ENCODE measurements at regions not wholly inside any gene's neighbourhood (a gene's known extent, or its start where the extent isn't known, plus 50 kb on each side); places are given as distances from the start of the nearest gene placed in this dataset.

GRCh38 chr10:64506963-64507362 lies 985.8 kb downstream of the REEP3 start:
- FAIRE-seq = no peak

GRCh38 chr10:64507651-64508028 lies 986.4 kb downstream of the REEP3 start:
- DNase-seq (ENCODE audit: extremely low spot score, insufficient read length, low read depth) = no peak
- FAIRE-seq = no peak

More at GRCh38 chr10:64506963-64507362, 985.8 kb downstream of the REEP3 start:
- no peak for DNase-seq (ENCODE audit: extremely low spot score, insufficient read length, low read depth)

- DNase-seq (ENCODE audit: extremely low spot score, insufficient read length, low read depth) = no peak
- no peak for FAIRE-seq
Measured at GRCh38 chr10:64508029-64508661, 986.9 kb downstream of the REEP3 start.

- FAIRE-seq (no peak), DNase-seq (ENCODE audit: extremely low spot score, insufficient read length, low read depth) (no peak)
Measured at GRCh38 chr10:64515970-64516699, 994.9 kb downstream of the REEP3 start.

GRCh38 chr10:64518456-64518855 lies 997.3 kb downstream of the REEP3 start:
- FAIRE-seq (no peak), DNase-seq (ENCODE audit: extremely low spot score, insufficient read length, low read depth) (no peak)

- DNase-seq (ENCODE audit: extremely low spot score, insufficient read length, low read depth) = no peak
Measured at GRCh38 chr10:64519427-64519826, 998.2 kb downstream of the REEP3 start.

GRCh38 chr10:64519831-64520230 lies 998.6 kb downstream of the REEP3 start:
- no peak for DNase-seq (ENCODE audit: extremely low spot score, insufficient read length, low read depth)

More at GRCh38 chr10:64519427-64519826, 998.2 kb downstream of the REEP3 start:
- no peak for FAIRE-seq

GRCh38 chr10:64523065-64523759 lies 1002.0 kb downstream of the REEP3 start:
- DNase-seq (ENCODE audit: extremely low spot score, insufficient read length, low read depth) (no peak), FAIRE-seq (no peak)

More at GRCh38 chr10:64519831-64520230, 998.6 kb downstream of the REEP3 start:
- no peak for FAIRE-seq

GRCh38 chr10:64528294-64529002 lies 1007.2 kb downstream of the REEP3 start:
- no peak for DNase-seq (ENCODE audit: extremely low spot score, insufficient read length, low read depth)
- FAIRE-seq = no peak

- DNase-seq (ENCODE audit: extremely low spot score, insufficient read length, low read depth) = no peak
- FAIRE-seq = no peak
Measured at GRCh38 chr10:64529003-64529350, 1007.8 kb downstream of the REEP3 start.

GRCh38 chr10:64534616-64535015 lies 1013.4 kb downstream of the REEP3 start:
- FAIRE-seq = no peak
- no peak for DNase-seq (ENCODE audit: extremely low spot score, insufficient read length, low read depth)

- no peak for FAIRE-seq
- DNase-seq (ENCODE audit: extremely low spot score, insufficient read length, low read depth) = no peak
Measured at GRCh38 chr10:64535131-64535867, 1014.1 kb downstream of the REEP3 start.

GRCh38 chr10:64537112-64537511 lies 1015.9 kb downstream of the REEP3 start:
- DNase-seq (ENCODE audit: extremely low spot score, insufficient read length, low read depth) (no peak), FAIRE-seq (no peak)

GRCh38 chr10:64537928-64538327 lies 1016.7 kb downstream of the REEP3 start:
- FAIRE-seq = no peak
- no peak for DNase-seq (ENCODE audit: extremely low spot score, insufficient read length, low read depth)

GRCh38 chr10:64546073-64546472 lies 1024.9 kb downstream of the REEP3 start:
- DNase-seq (ENCODE audit: extremely low spot score, insufficient read length, low read depth) (no peak), FAIRE-seq (no peak)

GRCh38 chr10:64547168-64547567 lies 1026.0 kb downstream of the REEP3 start:
- no peak for DNase-seq (ENCODE audit: extremely low spot score, insufficient read length, low read depth)
- no peak for FAIRE-seq

- FAIRE-seq (no peak), DNase-seq (ENCODE audit: extremely low spot score, insufficient read length, low read depth) (no peak)
Measured at GRCh38 chr10:64555666-64556065, 1034.5 kb downstream of the REEP3 start.

GRCh38 chr10:64558094-64558835 lies 1037.1 kb downstream of the REEP3 start:
- no peak for DNase-seq (ENCODE audit: extremely low spot score, insufficient read length, low read depth)
- FAIRE-seq = no peak

- FAIRE-seq = no peak
- DNase-seq (ENCODE audit: extremely low spot score, insufficient read length, low read depth) = no peak
Measured at GRCh38 chr10:64571056-64571455, 1049.9 kb downstream of the REEP3 start.
